ENCODE measurements at regions not wholly inside any gene's neighbourhood (a gene's known extent, or its start where the extent isn't known, plus 50 kb on each side); places are given as distances from the start of the nearest gene placed in this dataset.

DNA sequence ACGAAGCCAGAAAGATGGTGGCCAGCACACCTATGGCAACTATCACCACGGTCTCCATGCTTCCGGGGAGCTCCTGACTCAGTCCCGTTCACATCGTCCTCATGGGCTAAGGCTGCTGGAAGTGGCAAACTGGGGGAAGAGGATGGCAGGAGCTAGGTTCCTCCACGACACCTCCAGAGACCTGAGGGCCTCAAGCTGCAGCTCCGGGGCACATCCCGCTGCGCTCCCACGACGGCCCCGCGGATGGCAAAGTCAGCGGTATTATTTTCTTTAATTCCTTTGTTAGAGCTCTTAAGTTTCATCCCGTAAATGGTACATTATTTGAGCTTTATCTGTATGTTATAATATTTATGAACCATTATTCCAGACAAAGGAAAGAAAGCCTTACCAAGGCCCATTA lies 190.5 kb downstream of the DACT1 start:
- Histone ChIP-seq H3K79me2 (ENCODE audit: insufficient read depth, low read length) (no peaks in the 10 kb centered on the region), H3K36me3 (replicated peaks in 1 of 2; ENCODE audit: control insufficient read depth in 1 of 2, insufficient read depth in 2 of 2, low read length in 2 of 2) (no peaks in the 10 kb centered on the region), H3K9me3 (replicated peaks in 1 of 2; ENCODE audit: control insufficient read depth in 1 of 2, insufficient read depth in 1 of 2, low read length in 2 of 2) (peaks cover 0 to 9% of the 10 kb centered on the region in 2 donors), H3K4me1 (ENCODE audit: control insufficient read depth in 1 of 2, insufficient read depth in 2 of 2, low read length in 2 of 2) (no peaks in the 10 kb centered on the region), H2AFZ (ENCODE audit: insufficient read depth, low read depth, low read length, poor library complexity, severe bottlenecking) (no peak overlapping the region), H3K27me3 (ENCODE audit: control insufficient read depth in 2 of 2, insufficient read depth in 2 of 2, low read length in 2 of 2) (no peaks in the 10 kb centered on the region), H3K27ac (ENCODE audit: low read depth in 1 of 2, low read length in 2 of 2) (no peak overlapping the region), H3K9ac (ENCODE audit: insufficient read depth, low read length, poor library complexity, severe bottlenecking) (no peak overlapping the region), H4K20me1 (ENCODE audit: insufficient read depth, low read length) (no peaks in the 10 kb centered on the region), H3K4me3 (replicated peaks in 1 of 3; ENCODE audit: low read depth in 2 of 3, low read length in 3 of 3) (no peak overlapping the region), H3K4me2 (replicated peaks; ENCODE audit: extremely low read depth, low read length, poor library complexity, severe bottlenecking) (no peak overlapping the region)
- no peak for TF ChIP-seq CTCF (IDR thresholded peaks at IDR 0.05)
- H3K4me3 Mint-ChIP-seq = no peak overlapping the region
- no peaks in the 10 kb centered on the region for H3K4me1 Mint-ChIP-seq
- H3K9me3 Mint-ChIP-seq = peaks cover 0 to 17% (median 4%) of the 10 kb centered on the region in 7 donors
- no peak overlapping the region for H3K27ac Mint-ChIP-seq
- peaks cover 1 to 5% (median 2%) of the 10 kb centered on the region in 3 donors for H3K27me3 Mint-ChIP-seq (ENCODE audit: low read depth in 3 of 3)
- 100% methylated on average over 4 of the region's 15 CpGs for WGBS (ENCODE audit: insufficient coverage)
- no peak for DNase-seq
- intact Hi-C loops (cut with micrococcal nuclease) = no loop called here
- no peaks in the 10 kb centered on the region for H3K36me3 Mint-ChIP-seq

DNA sequence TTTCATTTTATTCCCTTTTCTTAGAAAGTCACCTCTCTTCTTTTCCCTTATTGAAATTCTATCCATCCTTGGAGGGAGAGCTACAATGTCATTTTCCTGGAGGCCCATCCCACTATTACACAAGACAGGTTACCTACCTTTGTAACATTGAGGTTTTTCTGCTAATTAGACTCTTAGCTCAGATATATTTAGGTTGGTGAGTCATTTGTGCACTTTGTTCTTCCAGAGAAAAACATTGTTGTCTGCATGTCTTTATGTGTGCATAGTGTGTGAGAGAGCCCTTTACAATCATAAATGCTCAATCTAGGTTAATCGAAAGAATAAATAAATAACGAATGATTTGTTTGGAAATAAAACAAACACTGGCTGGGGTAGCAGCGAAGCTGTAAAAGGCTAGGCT lies 191.8 kb downstream of the DACT1 start:
- TF ChIP-seq CTCF (IDR thresholded peaks at IDR 0.05) = no peak
- Mint-ChIP-seq H3K27me3 (ENCODE audit: low read depth in 3 of 3) (peaks cover 1 to 5% (median 2%) of the 10 kb centered on the region in 3 donors), H3K4me1 (no peaks in the 10 kb centered on the region), H3K36me3 (no peaks in the 10 kb centered on the region), H3K9me3 (peaks cover 2 to 23% (median 7%) of the 10 kb centered on the region in 7 donors), H3K27ac (no peak overlapping the region), H3K4me3 (no peak overlapping the region)
- Histone ChIP-seq H3K27me3 (ENCODE audit: control insufficient read depth in 2 of 2, insufficient read depth in 2 of 2, low read length in 2 of 2) (no peaks in the 10 kb centered on the region), H3K36me3 (replicated peaks in 1 of 2; ENCODE audit: control insufficient read depth in 1 of 2, insufficient read depth in 2 of 2, low read length in 2 of 2) (no peaks in the 10 kb centered on the region), H2AFZ (ENCODE audit: insufficient read depth, low read depth, low read length, poor library complexity, severe bottlenecking) (no peak overlapping the region), H3K9me3 (replicated peaks in 1 of 2; ENCODE audit: control insufficient read depth in 1 of 2, insufficient read depth in 1 of 2, low read length in 2 of 2) (peaks cover 0 to 18% of the 10 kb centered on the region in 2 donors), H3K79me2 (ENCODE audit: insufficient read depth, low read length) (no peaks in the 10 kb centered on the region), H3K4me2 (replicated peaks; ENCODE audit: extremely low read depth, low read length, poor library complexity, severe bottlenecking) (no peak overlapping the region), H3K27ac (ENCODE audit: low read depth in 1 of 2, low read length in 2 of 2) (no peak overlapping the region), H3K4me1 (ENCODE audit: control insufficient read depth in 1 of 2, insufficient read depth in 2 of 2, low read length in 2 of 2) (no peaks in the 10 kb centered on the region), H4K20me1 (ENCODE audit: insufficient read depth, low read length) (no peaks in the 10 kb centered on the region), H3K4me3 (replicated peaks in 1 of 3; ENCODE audit: low read depth in 2 of 3, low read length in 3 of 3) (no peak overlapping the region), H3K9ac (ENCODE audit: insufficient read depth, low read length, poor library complexity, severe bottlenecking) (no peak overlapping the region)
- WGBS (ENCODE audit: insufficient coverage) = no CpG with 5 or more reads among the region's 3 CpGs
- no peak for DNase-seq
- intact Hi-C loops (cut with micrococcal nuclease) = no loop called here

All from CD14-positive monocyte (primary cell).